NB4 (cell line): ENCODE measurements at regions not wholly inside any gene's neighbourhood (a gene's known extent, or its start where the extent isn't known, plus 50 kb on each side); places are given as distances from the start of the nearest gene placed in this dataset.

ENCODE experiments used
- DNase-seq: peaks from one replicate; pipeline ENCODE4 v3.0.0; 2010; ENCODE audit warnings: low read depth
- H3K4me3 ChIP-seq: one replicate; pipeline ENCODE4 v1.5.1; 2011; ENCODE audit warnings: mild to moderate bottlenecking, low read depth, low read length, moderate library complexity
- MAX ChIP-seq: IDR thresholded peaks from 2 replicates; pipeline ENCODE4 v1.6.1; 2011; ENCODE audit warnings: low read depth, low read length
- MYC ChIP-seq: IDR thresholded peaks from 2 replicates; pipeline ENCODE4 v1.6.1; 2011; ENCODE audit warnings: low read depth, low read length
- POLR2A ChIP-seq: IDR thresholded peaks from 2 replicates; pipeline ENCODE4 v1.6.1; 2011; ENCODE audit warnings: mild to moderate bottlenecking; ENCODE audit not compliant: insufficient read length; ENCODE audit errors: extremely low read depth
- TF ChIP-seq, protein P1 (sequence below): IDR thresholded peaks from one replicate; pipeline ENCODE4 v1.5.1; 2012; ENCODE audit warnings: low read depth, low read length

DNA sequence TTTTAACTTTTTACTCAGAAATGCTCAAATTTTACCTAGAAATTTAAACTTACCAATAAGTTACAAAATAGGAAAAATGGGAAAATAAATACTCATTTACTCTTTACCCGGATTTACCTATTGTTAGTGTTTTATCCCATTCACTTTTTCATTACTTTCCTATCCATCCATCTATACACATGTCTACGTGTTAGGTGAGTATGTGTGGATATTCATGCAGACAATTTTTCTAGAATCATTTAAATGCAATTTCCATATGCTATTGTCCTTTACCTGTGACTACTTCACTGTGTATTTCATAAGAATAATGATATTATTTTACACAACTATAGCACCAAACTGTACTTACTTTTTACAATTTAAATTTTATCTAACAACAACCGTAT, 896.6 kb upstream of the INTU start:
- DNase-seq: no peak
- TF ChIP-seq MYC (no peak), MAX (no peak), POLR2A (no peak)
- TF ChIP-seq, protein P1, sequence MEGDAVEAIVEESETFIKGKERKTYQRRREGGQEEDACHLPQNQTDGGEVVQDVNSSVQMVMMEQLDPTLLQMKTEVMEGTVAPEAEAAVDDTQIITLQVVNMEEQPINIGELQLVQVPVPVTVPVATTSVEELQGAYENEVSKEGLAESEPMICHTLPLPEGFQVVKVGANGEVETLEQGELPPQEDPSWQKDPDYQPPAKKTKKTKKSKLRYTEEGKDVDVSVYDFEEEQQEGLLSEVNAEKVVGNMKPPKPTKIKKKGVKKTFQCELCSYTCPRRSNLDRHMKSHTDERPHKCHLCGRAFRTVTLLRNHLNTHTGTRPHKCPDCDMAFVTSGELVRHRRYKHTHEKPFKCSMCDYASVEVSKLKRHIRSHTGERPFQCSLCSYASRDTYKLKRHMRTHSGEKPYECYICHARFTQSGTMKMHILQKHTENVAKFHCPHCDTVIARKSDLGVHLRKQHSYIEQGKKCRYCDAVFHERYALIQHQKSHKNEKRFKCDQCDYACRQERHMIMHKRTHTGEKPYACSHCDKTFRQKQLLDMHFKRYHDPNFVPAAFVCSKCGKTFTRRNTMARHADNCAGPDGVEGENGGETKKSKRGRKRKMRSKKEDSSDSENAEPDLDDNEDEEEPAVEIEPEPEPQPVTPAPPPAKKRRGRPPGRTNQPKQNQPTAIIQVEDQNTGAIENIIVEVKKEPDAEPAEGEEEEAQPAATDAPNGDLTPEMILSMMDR: no peak
- H3K4me3 ChIP-seq: no peak overlapping the region

GRCh38 chr4:126737899-126738526, 894.7 kb upstream of the INTU start:
- no peak for DNase-seq
- TF ChIP-seq POLR2A (no peak), MYC (no peak), MAX (no peak)
- TF ChIP-seq, protein P1: no peak
- no peak overlapping the region for H3K4me3 ChIP-seq

DNA sequence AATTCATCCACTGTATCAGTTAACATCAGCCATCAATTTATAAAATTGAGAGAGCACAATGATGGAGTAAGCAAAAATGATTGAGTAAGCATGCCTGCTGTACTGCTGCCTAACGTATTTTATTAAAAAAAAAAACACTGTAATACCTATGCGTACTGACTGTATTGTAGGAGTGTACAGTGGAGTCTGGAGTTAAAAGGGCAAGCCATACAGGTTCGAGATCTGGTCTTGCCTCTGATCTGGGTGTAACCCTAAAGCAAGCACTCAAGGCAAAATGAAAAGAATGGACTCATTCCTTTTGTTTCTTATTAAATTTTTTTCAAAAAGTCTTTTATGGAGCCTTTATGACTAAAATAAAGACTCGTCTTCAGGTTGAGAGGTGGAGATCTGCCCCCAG, 894.2 kb upstream of the INTU start:
- TF ChIP-seq POLR2A (no peak), MYC (no peak), MAX (no peak)
- TF ChIP-seq, protein P1: no peak
- H3K4me3 ChIP-seq: no peak overlapping the region
- DNase-seq: no peak

DNA sequence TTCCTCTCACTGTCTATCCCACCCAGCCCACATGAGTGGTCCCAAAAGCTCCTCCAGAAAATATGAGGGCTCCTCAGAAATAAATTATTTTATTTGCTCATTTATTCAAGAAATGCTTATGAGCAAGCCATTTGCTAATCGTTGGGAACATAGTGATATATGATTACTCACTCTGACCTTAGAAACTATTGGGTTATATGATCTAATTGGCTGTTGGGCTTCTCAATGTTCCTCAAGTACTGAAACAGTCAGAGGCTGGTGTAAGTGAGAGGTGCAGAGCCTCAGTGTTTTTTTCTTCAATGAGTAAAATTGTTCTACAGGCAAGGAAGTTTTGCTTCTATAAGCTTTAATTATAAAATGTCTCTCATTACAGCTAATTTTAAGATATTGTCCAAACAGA, 893.8 kb upstream of the INTU start:
- no peak for DNase-seq
- TF ChIP-seq MAX (no peak), POLR2A (no peak), MYC (no peak)
- TF ChIP-seq, protein P1: no peak

GRCh38 chr4:126740687-126741086, 892.1 kb upstream of the INTU start:
- no peak for DNase-seq
- TF ChIP-seq POLR2A (no peak), MYC (no peak), MAX (no peak)
- TF ChIP-seq, protein P1: no peak
- no peak overlapping the region for H3K4me3 ChIP-seq

More for the DNA sequence above, 893.8 kb upstream of the INTU start:
- H3K4me3 ChIP-seq: no peak overlapping the region
